Dedifferentiated amniotic fluid mesenchymal stem cell (primary cell): ENCODE measurements at regions not wholly inside any gene's neighbourhood (a gene's known extent, or its start where the extent isn't known, plus 50 kb on each side); places are given as distances from the start of the nearest gene placed in this dataset.

Experiments
- DNase-seq: peaks from one replicate; pipeline ENCODE4 v3.0.0-alpha.2; 2016; ENCODE audit errors: extremely low spot score

- no peak for DNase-seq
These were observed 478.5 kb upstream of the TENM4 start for GRCh38 chr11:79919350-79919749.

- DNase-seq = no peak
These were observed 478.0 kb upstream of the TENM4 start for GRCh38 chr11:79918846-79919245.

- DNase-seq = no peak
These were observed 465.3 kb upstream of the TENM4 start for GRCh38 chr11:79906164-79906563.

GRCh38 chr11:79902493-79902892 is 461.7 kb upstream of the TENM4 start:
- peak; percentile 45 for DNase-seq

GRCh38 chr11:79897896-79898295 is 457.1 kb upstream of the TENM4 start:
- DNase-seq = no peak

- DNase-seq = no peak
These were observed 455.4 kb upstream of the TENM4 start for GRCh38 chr11:79896258-79896657.

- no peak for DNase-seq
These were observed 453.3 kb upstream of the TENM4 start for GRCh38 chr11:79894111-79894510.

- no peak for DNase-seq
These were observed 449.4 kb upstream of the TENM4 start for GRCh38 chr11:79890272-79890671.

- DNase-seq = no peak
These were observed 424.1 kb upstream of the TENM4 start for GRCh38 chr11:79864882-79865281.

- DNase-seq = no peak
These were observed 419.5 kb upstream of the TENM4 start for GRCh38 chr11:79860336-79860735.

- DNase-seq = no peak
These were observed 416.8 kb upstream of the TENM4 start for GRCh38 chr11:79857377-79858214.

- no peak for DNase-seq
These were observed 411.3 kb upstream of the TENM4 start for GRCh38 chr11:79852176-79852575.

GRCh38 chr11:79845002-79845709 is 404.3 kb upstream of the TENM4 start:
- DNase-seq = no peak

GRCh38 chr11:79834015-79834414 is 393.2 kb upstream of the TENM4 start:
- no peak for DNase-seq

- no peak for DNase-seq
These were observed 389.6 kb upstream of the TENM4 start for GRCh38 chr11:79830446-79830845.

- no peak for DNase-seq
These were observed 389.1 kb upstream of the TENM4 start for GRCh38 chr11:79829891-79830290.

- no peak for DNase-seq
These were observed 381.9 kb upstream of the TENM4 start for GRCh38 chr11:79822766-79823165.

GRCh38 chr11:79813551-79813950 is 372.7 kb upstream of the TENM4 start:
- DNase-seq = no peak

- no peak for DNase-seq
These were observed 368.7 kb upstream of the TENM4 start for GRCh38 chr11:79809487-79809886.

GRCh38 chr11:79807506-79807905 is 366.7 kb upstream of the TENM4 start:
- DNase-seq = no peak

- no peak for DNase-seq
These were observed 355.9 kb upstream of the TENM4 start for GRCh38 chr11:79796704-79797103.

GRCh38 chr11:79794484-79795393 is 353.9 kb upstream of the TENM4 start:
- DNase-seq = no peak
